ENCODE measurements at regions not wholly inside any gene's neighbourhood (a gene's known extent, or its start where the extent isn't known, plus 50 kb on each side); places are given as distances from the start of the nearest gene placed in this dataset.
A peak's percentile ranks its signal among the peaks of the same experiment; 100 is the strongest.
"Not testable (repeated sequence)": the region's sequence is repeated elsewhere in the genome, so short reads cannot be mapped to it uniquely, and the experiment has no call there.

GRCh38 chr4:3986412-3986811 lies 220.2 kb downstream of the ADRA2C start:
- H3K4me1 Mint-ChIP-seq; CTCF ChIA-PET; H3K4me3 Mint-ChIP-seq; DNase-seq; H3K36me3 Mint-ChIP-seq (ENCODE audit: low read depth); H3K27ac Mint-ChIP-seq; POLR2A ChIA-PET; H3K9me3 Mint-ChIP-seq: not testable (repeated sequence)
- H3K27me3 Mint-ChIP-seq, result peaks cover 17% of the 10 kb centered on the region

- POLR2A ChIA-PET; H3K27ac Mint-ChIP-seq; H3K27me3 Mint-ChIP-seq; DNase-seq; H3K4me3 Mint-ChIP-seq; H3K9me3 Mint-ChIP-seq; H3K36me3 Mint-ChIP-seq (ENCODE audit: low read depth); H3K4me1 Mint-ChIP-seq; CTCF ChIA-PET: not testable (repeated sequence)
These were observed 229.3 kb downstream of the OTOP1 start for GRCh38 chr4:3997386-3997785.

- H3K36me3 Mint-ChIP-seq (ENCODE audit: low read depth); H3K4me3 Mint-ChIP-seq; H3K27ac Mint-ChIP-seq; CTCF ChIA-PET; DNase-seq; H3K4me1 Mint-ChIP-seq; H3K27me3 Mint-ChIP-seq; POLR2A ChIA-PET; H3K9me3 Mint-ChIP-seq: not testable (repeated sequence)
These were observed 222.7 kb downstream of the OTOP1 start for GRCh38 chr4:4004036-4004435.

DNA sequence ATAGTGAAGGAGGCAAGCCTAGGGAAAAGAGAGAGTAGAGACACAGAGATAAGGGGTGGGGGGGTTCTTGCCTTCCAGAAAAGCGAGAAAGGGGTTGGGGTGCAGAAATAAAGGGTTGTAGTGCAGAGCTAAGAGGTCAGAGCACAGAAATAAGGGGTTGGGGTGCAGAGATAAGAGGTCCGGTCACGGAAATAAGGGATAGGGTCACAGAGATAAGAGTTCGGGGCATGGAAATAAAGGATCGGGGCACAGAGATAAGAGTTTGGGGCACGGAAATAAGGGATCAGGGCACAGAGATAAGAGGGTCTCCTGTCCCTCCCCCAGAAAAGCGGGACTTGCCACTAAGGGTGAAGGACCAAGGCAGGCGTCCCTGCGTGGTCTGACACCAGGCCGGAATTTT lies 222.0 kb downstream of the OTOP1 start:
- H3K27ac Mint-ChIP-seq; H3K4me3 Mint-ChIP-seq; POLR2A ChIA-PET; CTCF ChIA-PET; H3K4me1 Mint-ChIP-seq; H3K9me3 Mint-ChIP-seq; H3K27me3 Mint-ChIP-seq; DNase-seq; H3K36me3 Mint-ChIP-seq (ENCODE audit: low read depth): not testable (repeated sequence)

DNA sequence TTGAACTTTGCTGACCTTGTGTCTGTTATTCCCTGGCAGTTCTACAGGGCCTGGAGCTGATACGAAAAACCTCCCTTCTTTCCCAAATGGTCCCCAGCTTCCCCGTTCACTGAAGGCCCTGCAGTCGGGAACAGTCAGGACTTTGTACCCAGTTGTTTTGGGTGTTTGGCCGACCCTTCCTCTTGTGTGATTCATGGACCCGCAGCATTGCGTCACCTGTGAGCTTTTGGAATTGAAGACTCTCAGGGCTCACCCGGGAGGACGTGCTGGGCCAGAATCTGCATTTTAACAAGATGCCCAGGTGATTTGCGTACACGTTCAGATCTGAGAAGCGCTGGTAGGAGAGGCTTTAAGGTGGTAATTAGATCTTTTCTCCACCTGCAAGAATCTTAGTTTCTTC lies 220.4 kb downstream of the OTOP1 start:
- H3K4me1 Mint-ChIP-seq; H3K4me3 Mint-ChIP-seq; DNase-seq; POLR2A ChIA-PET; H3K9me3 Mint-ChIP-seq; H3K36me3 Mint-ChIP-seq (ENCODE audit: low read depth); H3K27me3 Mint-ChIP-seq; CTCF ChIA-PET; H3K27ac Mint-ChIP-seq: not testable (repeated sequence)

GRCh38 chr4:4019071-4019470 lies 207.7 kb downstream of the OTOP1 start:
- H3K9me3 Mint-ChIP-seq; H3K36me3 Mint-ChIP-seq (ENCODE audit: low read depth); H3K4me1 Mint-ChIP-seq; CTCF ChIA-PET; DNase-seq; H3K4me3 Mint-ChIP-seq; H3K27ac Mint-ChIP-seq; POLR2A ChIA-PET: not testable (repeated sequence)
- H3K27me3 Mint-ChIP-seq, result peaks cover 18% of the 10 kb centered on the region

- H3K36me3 Mint-ChIP-seq (ENCODE audit: low read depth); CTCF ChIA-PET: not testable (repeated sequence)
These were observed 205.6 kb downstream of the OTOP1 start for GRCh38 chr4:4021161-4021560.

DNA sequence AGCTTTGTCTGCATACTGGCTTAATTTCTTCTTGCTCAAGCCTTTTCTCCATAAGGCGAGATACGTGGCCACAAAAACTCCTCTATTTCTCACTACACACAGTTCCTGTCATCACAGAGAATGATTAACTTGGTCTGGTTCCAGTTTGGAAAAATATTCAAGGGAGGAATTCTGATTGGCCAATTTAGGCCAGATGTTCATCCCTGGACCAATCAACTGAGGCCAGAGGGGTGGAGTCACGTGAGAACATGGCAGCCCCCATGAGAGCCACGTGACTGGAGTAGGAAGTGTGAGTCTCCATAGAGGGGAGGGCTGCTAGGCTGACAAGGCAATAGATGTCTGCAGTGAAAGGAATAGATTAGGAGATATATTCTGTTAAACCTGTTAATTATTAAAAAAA lies 200.0 kb downstream of the OTOP1 start:
- POLR2A ChIA-PET; CTCF ChIA-PET; H3K36me3 Mint-ChIP-seq (ENCODE audit: low read depth); DNase-seq; H3K27ac Mint-ChIP-seq; H3K4me1 Mint-ChIP-seq; H3K9me3 Mint-ChIP-seq; H3K4me3 Mint-ChIP-seq; H3K27me3 Mint-ChIP-seq: not testable (repeated sequence)

More at GRCh38 chr4:4021161-4021560, 205.6 kb downstream of the OTOP1 start:
- DNase-seq, H3K4me3 Mint-ChIP-seq, H3K4me1 Mint-ChIP-seq, POLR2A ChIA-PET, H3K27ac Mint-ChIP-seq, H3K9me3 Mint-ChIP-seq: not testable (repeated sequence)
- H3K27me3 Mint-ChIP-seq, result peaks cover 15% of the 10 kb centered on the region

GRCh38 chr4:4028752-4029151 lies 198.0 kb downstream of the OTOP1 start:
- CTCF ChIA-PET; DNase-seq; H3K9me3 Mint-ChIP-seq; H3K27me3 Mint-ChIP-seq; H3K36me3 Mint-ChIP-seq (ENCODE audit: low read depth); POLR2A ChIA-PET; H3K27ac Mint-ChIP-seq; H3K4me3 Mint-ChIP-seq; H3K4me1 Mint-ChIP-seq: not testable (repeated sequence)

DNA sequence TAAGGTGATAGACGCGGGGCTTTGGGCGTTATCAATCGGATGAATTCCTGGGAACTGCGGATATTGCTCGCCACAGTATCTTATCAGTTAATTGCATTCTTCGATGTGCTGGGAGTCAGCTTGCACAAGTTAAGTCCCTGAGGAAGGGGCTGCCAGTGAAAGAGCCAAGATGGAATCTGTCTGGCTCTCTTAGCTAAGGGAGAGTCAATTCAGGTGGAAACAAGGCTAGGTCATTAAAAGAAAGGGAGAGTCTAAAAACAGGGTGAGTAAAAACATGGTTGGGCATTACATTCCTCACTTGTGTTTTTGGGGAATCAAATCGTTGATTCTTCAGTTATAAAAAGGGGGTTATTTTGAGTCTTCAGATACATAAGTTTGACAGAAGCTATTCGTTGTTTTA lies 196.2 kb downstream of the OTOP1 start:
- CTCF ChIA-PET; H3K27ac Mint-ChIP-seq; DNase-seq; POLR2A ChIA-PET; H3K4me3 Mint-ChIP-seq; H3K36me3 Mint-ChIP-seq (ENCODE audit: low read depth); H3K9me3 Mint-ChIP-seq; H3K4me1 Mint-ChIP-seq; H3K27me3 Mint-ChIP-seq: not testable (repeated sequence)

DNA sequence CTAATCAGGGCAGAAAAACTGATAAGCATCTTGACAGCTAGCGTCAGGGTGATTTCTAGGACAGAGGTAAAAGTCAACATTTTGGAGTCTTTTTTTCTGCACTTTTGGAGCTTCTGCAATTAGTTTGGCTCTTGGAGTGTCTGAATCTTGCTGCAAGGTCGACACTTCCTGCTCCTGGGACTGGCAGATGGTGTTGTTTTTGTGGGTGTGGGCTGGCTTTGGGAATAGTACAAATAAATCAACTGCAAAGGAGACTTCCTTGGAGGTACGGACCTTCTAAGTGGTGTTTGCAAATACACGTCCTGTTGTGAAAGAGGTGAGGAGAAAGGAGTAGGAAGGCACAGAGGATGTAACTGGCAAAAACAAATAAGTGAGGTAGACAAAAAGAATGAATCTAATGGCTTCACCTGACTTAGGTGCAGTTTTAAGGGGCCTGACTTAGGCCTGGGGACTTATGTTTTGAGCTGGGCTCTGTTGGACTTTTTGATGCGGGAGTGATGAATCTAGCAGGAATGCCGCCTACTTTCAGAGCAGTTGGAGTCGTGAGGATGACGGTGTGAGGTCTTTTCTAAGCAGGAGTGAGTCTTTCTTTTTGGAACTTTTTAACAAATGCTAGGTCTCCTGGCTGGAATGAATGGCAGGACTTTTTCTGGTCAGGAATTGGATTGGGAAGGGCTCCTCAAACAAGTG lies 195.1 kb downstream of the OTOP1 start:
- H3K27me3 Mint-ChIP-seq; DNase-seq; H3K27ac Mint-ChIP-seq; POLR2A ChIA-PET; H3K9me3 Mint-ChIP-seq; H3K4me1 Mint-ChIP-seq; CTCF ChIA-PET; H3K4me3 Mint-ChIP-seq; H3K36me3 Mint-ChIP-seq (ENCODE audit: low read depth): not testable (repeated sequence)

DNA sequence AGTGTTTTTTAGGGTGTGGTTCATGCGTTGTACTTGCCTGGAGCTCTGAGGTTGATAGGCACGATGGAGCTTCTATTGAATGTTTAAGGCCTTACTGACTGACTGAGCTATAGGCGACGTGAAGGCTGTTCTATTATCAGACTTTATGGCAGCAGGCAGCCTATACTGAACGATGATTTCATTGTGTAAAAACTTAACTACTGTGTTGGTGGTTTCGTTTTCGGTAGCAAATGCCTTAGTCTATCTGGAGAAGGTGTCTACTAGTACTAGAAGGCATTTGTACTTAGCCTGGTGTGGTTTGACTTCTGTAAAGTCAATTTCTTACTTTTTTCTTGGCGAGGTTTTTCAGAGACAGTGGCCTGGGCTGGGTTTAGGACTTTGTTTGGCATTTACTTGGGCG lies 194.4 kb downstream of the OTOP1 start:
- H3K27me3 Mint-ChIP-seq; H3K27ac Mint-ChIP-seq; H3K4me1 Mint-ChIP-seq; CTCF ChIA-PET; H3K4me3 Mint-ChIP-seq; POLR2A ChIA-PET; H3K9me3 Mint-ChIP-seq; H3K36me3 Mint-ChIP-seq (ENCODE audit: low read depth); DNase-seq: not testable (repeated sequence)

DNA sequence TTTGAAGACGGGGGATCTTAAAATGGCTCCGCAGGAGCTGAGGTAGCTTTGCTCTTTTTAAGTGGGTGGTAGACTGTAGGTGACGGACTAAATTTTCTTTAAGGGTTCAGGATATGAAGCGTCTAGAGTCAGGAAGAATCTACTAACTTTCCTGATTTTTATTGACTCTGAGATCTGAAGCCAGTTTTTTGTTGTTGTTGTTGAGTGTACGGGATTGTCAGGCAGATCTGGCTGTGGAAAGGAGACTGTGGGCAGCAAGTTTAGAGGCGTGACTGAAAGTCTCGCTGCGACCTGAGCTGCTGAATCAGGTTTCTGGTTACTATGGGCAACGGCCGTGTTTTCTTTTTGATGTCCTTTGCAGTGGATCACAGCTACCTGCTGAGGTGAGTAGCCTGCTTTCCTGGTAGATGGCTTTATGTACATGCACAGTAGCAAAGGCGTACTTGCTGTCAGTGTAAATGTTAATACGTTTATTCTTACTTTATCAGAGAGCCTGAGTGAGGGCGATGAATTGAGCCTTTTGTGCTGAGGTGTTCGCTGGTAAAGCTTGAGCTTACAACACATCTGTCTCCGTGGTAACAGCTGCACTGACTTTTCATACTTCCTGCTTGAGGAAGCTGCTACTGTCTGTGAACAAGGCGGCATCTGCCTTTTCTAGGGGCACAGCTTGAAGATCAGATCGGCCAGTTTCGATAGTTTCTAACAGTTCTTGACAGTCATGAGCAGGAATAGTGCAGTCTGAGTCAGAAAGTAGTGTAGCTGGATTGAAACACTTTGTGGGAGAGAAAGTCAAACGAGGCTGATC lies 193.7 kb downstream of the OTOP1 start:
- peak; percentile 24 for DNase-seq
- CTCF ChIA-PET; H3K4me3 Mint-ChIP-seq; H3K27ac Mint-ChIP-seq; H3K4me1 Mint-ChIP-seq; POLR2A ChIA-PET; H3K36me3 Mint-ChIP-seq (ENCODE audit: low read depth); H3K27me3 Mint-ChIP-seq; H3K9me3 Mint-ChIP-seq: not testable (repeated sequence)

DNA sequence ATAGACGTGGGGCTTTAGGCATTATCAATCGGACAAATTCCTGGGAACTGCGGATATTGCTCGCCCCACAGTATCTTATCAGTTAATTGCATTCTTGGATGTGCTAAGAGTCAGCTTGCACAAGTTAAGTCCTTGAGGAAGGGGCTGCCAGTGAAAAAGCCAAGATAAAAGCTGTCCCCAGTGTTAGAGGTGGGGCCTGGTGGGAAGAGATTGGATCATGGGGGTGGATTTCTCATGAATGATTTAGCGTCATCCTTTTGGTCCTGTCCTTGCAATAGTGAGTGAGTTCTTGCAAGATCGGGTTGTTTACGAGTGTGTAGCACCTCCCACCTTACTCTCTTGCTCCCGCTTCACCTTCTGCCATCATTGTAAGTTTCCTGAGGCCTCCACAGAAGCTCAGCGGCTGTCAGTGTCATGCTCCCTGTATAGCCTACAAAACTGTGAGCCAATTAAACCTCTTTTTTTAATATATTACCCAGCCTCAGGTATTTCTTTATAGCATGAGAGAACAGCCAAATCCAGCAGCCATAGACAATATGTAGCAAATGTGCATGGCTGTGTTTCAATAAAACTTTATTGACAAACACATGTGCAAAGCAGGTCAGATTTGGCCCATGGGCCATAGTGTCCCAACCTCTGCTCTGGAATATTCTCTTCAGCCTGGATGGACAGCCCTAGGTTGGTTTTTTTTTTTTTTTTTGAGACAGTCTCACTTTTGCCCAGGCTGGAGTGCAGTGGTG lies 189.2 kb downstream of the OTOP1 start:
- H3K4me3 Mint-ChIP-seq; H3K27ac Mint-ChIP-seq; H3K36me3 Mint-ChIP-seq (ENCODE audit: low read depth); H3K4me1 Mint-ChIP-seq; DNase-seq; H3K27me3 Mint-ChIP-seq; CTCF ChIA-PET; H3K9me3 Mint-ChIP-seq; POLR2A ChIA-PET: not testable (repeated sequence)
